Tibial artery (tissue), 4 donors: ENCODE measurements at regions not wholly inside any gene's neighbourhood (a gene's known extent, or its start where the extent isn't known, plus 50 kb on each side); places are given as distances from the start of the nearest gene placed in this dataset.

Source experiments
- DNase-seq, 2 donors: peaks; one replicate each; pipeline ENCODE4 v3.0.0-alpha.2; 2019
- H3K27ac ChIP-seq, 2 donors: fragments of 200-600 bp; sonication (generic) in 1 of 2; 1 replicate in 1 of 2; 2 replicates in 1 of 2; pipeline ENCODE4 v1.5.1; 2018 to 2019; ENCODE audit warnings: mild to moderate bottlenecking in 1 of 2
- H3K27me3 ChIP-seq, 2 donors: fragments of 200-600 bp; sonication (generic) in 1 of 2; one replicate each; pipeline versions ENCODE4 v1.5.1 to v1.6.0; 2016 to 2019
- H3K36me3 ChIP-seq, 3 donors: fragments of 200-600 bp; sonication (generic) in 2 of 3; one replicate each; pipeline ENCODE4 v1.5.1; 2016 to 2019; ENCODE audit warnings: mild to moderate bottlenecking in 2 of 3
- H3K4me1 ChIP-seq, 4 donors: fragments of 200-600 bp; sonication (generic) in 2 of 4; 1 replicate in 3 of 4; 2 replicates in 1 of 4; pipeline ENCODE4 v1.5.1; 2016 to 2019
- H3K4me3 ChIP-seq, 2 donors: fragments of 200-600 bp; sonication (generic) in 1 of 2; 1 replicate in 1 of 2; 2 replicates in 1 of 2; pipeline ENCODE4 v1.5.1; 2018 to 2019; ENCODE audit warnings: mild to moderate bottlenecking in 2 of 2
- H3K9me3 ChIP-seq, 3 donors: fragments of 200-600 bp; sonication (generic) in 1 of 3; one replicate each; pipeline ENCODE4 v1.5.1; 2016 to 2019
- intact Hi-C: fragments of 100-400 bp; cut with DNase I; formaldehyde crosslinking; loops from one replicate; pipeline ENCODE4 v1.15.0; 2023; ENCODE audit warnings: low total_unique reads
- TF ChIP-seq, protein P1 (sequence below), 2 experiments: fragments of 200-600 bp in 1 of 2; fragments of 450-650 bp in 1 of 2; IDR thresholded peaks; one replicate each; pipeline ENCODE4 v1.5.1; 2017 to 2019; ENCODE audit warnings: antibody characterized with exemption in 2 of 2, mild to moderate bottlenecking in 1 of 2, moderate library complexity in 1 of 2

DNA sequence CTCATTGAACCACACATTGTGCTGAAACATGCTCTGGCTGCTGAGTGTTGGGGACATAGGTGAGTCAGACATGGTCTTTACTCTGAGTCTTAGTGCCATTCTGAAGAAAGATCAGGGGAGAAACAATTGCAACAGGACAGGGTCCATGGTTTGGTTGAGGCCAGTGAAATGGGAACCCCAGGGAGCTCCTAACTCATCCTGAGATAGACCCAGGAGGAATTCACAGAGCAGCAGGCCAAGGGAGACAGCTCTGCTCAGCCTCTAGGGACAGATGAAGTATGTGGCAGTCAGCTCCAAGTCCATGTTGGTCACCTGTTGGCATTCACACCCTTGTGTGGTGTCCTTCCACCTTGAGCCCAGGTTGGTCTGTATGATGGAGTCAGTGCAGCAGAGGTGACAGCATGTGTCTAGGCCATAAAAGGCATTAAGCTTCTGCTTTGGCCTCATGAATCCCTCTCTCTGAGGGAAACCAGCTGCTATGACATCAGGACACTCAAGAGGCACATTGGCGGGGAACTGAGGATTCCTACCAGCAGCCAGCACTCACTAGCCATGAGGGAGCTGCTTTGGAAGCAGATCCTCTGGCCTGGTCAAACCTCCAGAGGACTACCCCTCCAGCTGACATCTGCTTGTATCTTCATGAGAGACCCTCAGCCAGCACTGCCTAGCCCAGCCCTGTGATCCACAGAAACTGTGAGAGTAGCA lies 50.3 kb upstream of the MYEOV start:
- Histone ChIP-seq H3K4me1 (no peaks in the 10 kb centered on the region), H3K27me3 (no peaks in the 10 kb centered on the region), H3K9me3 (no peaks in the 10 kb centered on the region), H3K4me3 (no peak overlapping the region), H3K36me3 (no peaks in the 10 kb centered on the region), H3K27ac (no peak overlapping the region)
- TF ChIP-seq, protein P1, sequence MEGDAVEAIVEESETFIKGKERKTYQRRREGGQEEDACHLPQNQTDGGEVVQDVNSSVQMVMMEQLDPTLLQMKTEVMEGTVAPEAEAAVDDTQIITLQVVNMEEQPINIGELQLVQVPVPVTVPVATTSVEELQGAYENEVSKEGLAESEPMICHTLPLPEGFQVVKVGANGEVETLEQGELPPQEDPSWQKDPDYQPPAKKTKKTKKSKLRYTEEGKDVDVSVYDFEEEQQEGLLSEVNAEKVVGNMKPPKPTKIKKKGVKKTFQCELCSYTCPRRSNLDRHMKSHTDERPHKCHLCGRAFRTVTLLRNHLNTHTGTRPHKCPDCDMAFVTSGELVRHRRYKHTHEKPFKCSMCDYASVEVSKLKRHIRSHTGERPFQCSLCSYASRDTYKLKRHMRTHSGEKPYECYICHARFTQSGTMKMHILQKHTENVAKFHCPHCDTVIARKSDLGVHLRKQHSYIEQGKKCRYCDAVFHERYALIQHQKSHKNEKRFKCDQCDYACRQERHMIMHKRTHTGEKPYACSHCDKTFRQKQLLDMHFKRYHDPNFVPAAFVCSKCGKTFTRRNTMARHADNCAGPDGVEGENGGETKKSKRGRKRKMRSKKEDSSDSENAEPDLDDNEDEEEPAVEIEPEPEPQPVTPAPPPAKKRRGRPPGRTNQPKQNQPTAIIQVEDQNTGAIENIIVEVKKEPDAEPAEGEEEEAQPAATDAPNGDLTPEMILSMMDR (IDR thresholded peaks at IDR 0.05): no peak
- intact Hi-C loops: no loop called here
- DNase-seq: no peak
